B cell (primary cell): ENCODE measurements at regions not wholly inside any gene's neighbourhood (a gene's known extent, or its start where the extent isn't known, plus 50 kb on each side); places are given as distances from the start of the nearest gene placed in this dataset.
"Not testable (repeated sequence)": the region's sequence is repeated elsewhere in the genome, so short reads cannot be mapped to it uniquely, and the experiment has no call there.

Source experiments
- ATAC-seq: fragments of 200-7000 bp; cut with Tn5 transposase; one replicate; pipeline ENCODE4 v1.10.0; 2021; ENCODE audit warnings: low read depth, mild to moderate bottlenecking, moderate number of reproducible peaks, moderate library complexity
- CTCF ChIA-PET: fragments of 350-600 bp; sonication (Branson Sonifier 250); formaldehyde crosslinking; loops from one replicate; lab custom pipeline; 2021; ENCODE audit warnings: antibody characterized with exemption, inconsistent platforms; lab: Charles Lee
- POLR2A ChIA-PET: fragments of 350-600 bp; sonication (Branson Sonifier 250); formaldehyde crosslinking; loops from one replicate; lab custom pipeline; 2021; ENCODE audit warnings: antibody characterized with exemption; lab: Charles Lee
- DNase-seq: peaks from one replicate; pipeline ENCODE4 v3.0.0; 2013
- H2AFZ ChIP-seq: 2 replicates; pipeline ENCODE4 v1.6.1; 2012; ENCODE audit warnings: mild to moderate bottlenecking, low read depth, low read length; ENCODE audit not compliant: insufficient read depth, poor library complexity, severe bottlenecking
- H3K27ac ChIP-seq, 2 donors: 1 replicate in 1 of 2; 2 replicates in 1 of 2; pipeline ENCODE4 v1.5.1; 2012 to 2013; ENCODE audit warnings: low read length in 2 of 2, mild to moderate bottlenecking in 2 of 2, moderate library complexity in 1 of 2
- H3K27me3 ChIP-seq, 4 experiments: fragments of 200-600 bp in 1 of 4; sonication (generic) in 1 of 4; replicated peaks in 1 of 4; 1 replicate in 2 of 4; 2 replicates in 2 of 4; pipeline versions ENCODE4 v1.6.1 to v1.7.0; 2013 to 2016; ENCODE audit warnings: low read length in 3 of 4, mild to moderate bottlenecking in 2 of 4, mixed read lengths in 1 of 4, moderate library complexity in 1 of 4; ENCODE audit not compliant: insufficient read depth in 4 of 4, control insufficient read depth in 3 of 4; ENCODE audit errors: control extremely low read depth in 1 of 4
- H3K36me3 ChIP-seq, 2 experiments: replicated peaks in 1 of 2; 1 replicate in 1 of 2; 2 replicates in 1 of 2; pipeline versions ENCODE4 v1.6.1 to v1.7.1; 2013; ENCODE audit warnings: low read length in 1 of 2; ENCODE audit not compliant: insufficient read depth in 2 of 2, control insufficient read depth in 1 of 2; ENCODE audit errors: control extremely low read depth in 1 of 2, extremely low read depth in 1 of 2
- H3K4me1 ChIP-seq, 2 donors: fragments of 200-600 bp in 1 of 2; sonication (generic) in 1 of 2; 1 replicate in 1 of 2; 2 replicates in 1 of 2; pipeline versions ENCODE4 v1.5.1 to v1.6.1; 2013 to 2017; ENCODE audit warnings: low read length in 2 of 2; ENCODE audit not compliant: control insufficient read depth in 2 of 2, insufficient read depth in 2 of 2
- H3K4me2 ChIP-seq: replicated peaks from 2 replicates; pipeline ENCODE3; 2012; ENCODE audit warnings: mild to moderate bottlenecking, low read depth, low read length; ENCODE audit not compliant: poor library complexity, severe bottlenecking
- H3K4me3 ChIP-seq, 5 experiments: fragments of 200-600 bp in 1 of 5; sonication (generic) in 1 of 5; 1 replicate in 3 of 5; 2 replicates in 2 of 5; pipeline versions ENCODE4 v1.5.1 to v1.7.0; 2011 to 2016; ENCODE audit warnings: low read length in 4 of 5, mild to moderate bottlenecking in 4 of 5, low read depth in 2 of 5, control low read depth in 1 of 5, moderate library complexity in 1 of 5; ENCODE audit not compliant: insufficient read depth in 1 of 5; ENCODE audit errors: control extremely low read depth in 1 of 5, extremely low read depth in 1 of 5
- H3K79me2 ChIP-seq: fragments of 200-600 bp; sonication (generic); one replicate; pipeline ENCODE4 v1.6.0; 2016; ENCODE audit warnings: low read length; ENCODE audit not compliant: control insufficient read depth, insufficient read depth
- H3K9ac ChIP-seq: fragments of 200-600 bp; sonication (generic); 2 replicates; pipeline ENCODE4 v1.6.1; 2017; ENCODE audit warnings: mild to moderate bottlenecking, low read length, moderate library complexity
- H3K9me3 ChIP-seq, 3 donors: one replicate each; pipeline versions ENCODE4 v1.6.1 to v1.7.1; 2013; ENCODE audit warnings: low read length in 2 of 3; ENCODE audit not compliant: control insufficient read depth in 2 of 3, insufficient read depth in 1 of 3; ENCODE audit errors: control extremely low read depth in 1 of 3
- H4K20me1 ChIP-seq: 2 replicates; pipeline ENCODE4 v1.6.0; 2012; ENCODE audit warnings: mild to moderate bottlenecking, low read length; ENCODE audit not compliant: insufficient read depth, control insufficient read depth, poor library complexity, severe bottlenecking
- H3K27ac Mint-ChIP-seq: one replicate; pipeline ENCODE4 v1.8.0; 2021; ENCODE audit warnings: mixed read lengths
- H3K27me3 Mint-ChIP-seq: one replicate; pipeline ENCODE4 v1.8.0; 2021; ENCODE audit warnings: mixed read lengths
- H3K4me1 Mint-ChIP-seq: one replicate; pipeline ENCODE4 v1.8.0; 2021; ENCODE audit warnings: mixed read lengths
- H3K4me3 Mint-ChIP-seq: one replicate; pipeline ENCODE4 v1.8.0; 2021; ENCODE audit warnings: mixed read lengths
- H3K9me3 Mint-ChIP-seq: one replicate; pipeline ENCODE4 v1.8.0; 2022; ENCODE audit warnings: mixed read lengths; ENCODE audit not compliant: insufficient read depth
- WGBS: methylation state at CpG from one replicate; pipeline ENCODE4 v1.1.5; 2013; ENCODE audit warnings: missing lambda C conversion rate; ENCODE audit not compliant: insufficient coverage; 5-methylcytosine and 5-hydroxymethylcytosine counted together
- intact Hi-C: fragments of 100-400 bp; cut with micrococcal nuclease; formaldehyde crosslinking; loops from one replicate; pipeline ENCODE4 v1.10.0; 2022
- TF ChIP-seq, protein P1 (sequence below): fragments of 200-600 bp; IDR thresholded peaks from one replicate; pipeline ENCODE4 v1.8.0; 2022; ENCODE audit warnings: antibody characterized with exemption, mild to moderate bottlenecking

DNA sequence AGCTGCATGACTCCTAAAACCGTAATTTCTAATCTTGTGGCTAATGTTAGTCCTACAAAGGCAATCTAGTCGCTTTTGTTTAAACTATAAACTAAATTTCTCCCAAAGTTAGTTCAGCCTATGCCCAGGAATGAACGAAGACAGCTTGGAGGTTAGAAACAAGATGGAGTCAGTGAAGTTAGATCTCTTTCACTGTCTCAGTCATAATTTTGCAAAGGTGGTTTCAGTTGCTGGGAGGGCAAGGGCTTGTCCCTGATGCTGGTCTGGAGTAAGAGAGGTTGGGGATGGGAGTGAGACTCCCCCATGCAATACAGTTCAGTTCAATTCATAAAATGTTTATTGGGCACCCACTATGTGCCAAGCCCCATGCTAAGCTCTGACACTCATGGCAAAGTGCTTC, 362.1 kb downstream of the TYW1 start:
- H3K4me2 ChIP-seq, H3K9me3 Mint-ChIP-seq, H3K79me2 ChIP-seq, ATAC-seq, H3K4me1 Mint-ChIP-seq, H3K4me3 Mint-ChIP-seq, H3K36me3 ChIP-seq, intact Hi-C loops, DNase-seq, H2AFZ ChIP-seq, CTCF ChIA-PET, H3K27me3 ChIP-seq, H3K4me3 ChIP-seq, H4K20me1 ChIP-seq, POLR2A ChIA-PET, H3K9ac ChIP-seq, H3K27ac ChIP-seq, H3K27ac Mint-ChIP-seq, H3K4me1 ChIP-seq, H3K27me3 Mint-ChIP-seq: not testable (repeated sequence)
- no CpG with 5 or more reads among the region's 3 CpGs for WGBS
- peaks cover 0 to 34% (median 7%) of the 10 kb centered on the region in 3 donors for H3K9me3 ChIP-seq

- WGBS: 100% methylated on average over 2 of the region's 3 CpGs
- ATAC-seq (no peak), DNase-seq (no peak)
- Histone ChIP-seq H3K9me3 (peaks cover 0 to 34% (median 7%) of the 10 kb centered on the region in 3 donors), H3K9ac (no peak overlapping the region), H4K20me1 (no peaks in the 10 kb centered on the region), H3K36me3 (no peaks in the 10 kb centered on the region), H3K79me2 (no peaks in the 10 kb centered on the region), H3K4me1 (no peaks in the 10 kb centered on the region), H3K4me3 (no peak overlapping the region), H2AFZ (no peak overlapping the region), H3K27me3 (no peaks in the 10 kb centered on the region), H3K4me2 (no peak overlapping the region), H3K27ac (no peak overlapping the region)
- intact Hi-C loops: no loop called here
- ChIA-PET POLR2A (no interaction called here), CTCF (interaction anchor here (1.2 kb wide), 1 partner anchor 11 kb away, joined by 4 read pairs; no protein-coding TSS in a partner anchor)
- no peak overlapping the region for H3K27ac Mint-ChIP-seq
- H3K4me1 Mint-ChIP-seq: no peaks in the 10 kb centered on the region
- H3K4me3 Mint-ChIP-seq: no peak overlapping the region
- H3K9me3 Mint-ChIP-seq: peaks cover 2% of the 10 kb centered on the region
- H3K27me3 Mint-ChIP-seq: no peaks in the 10 kb centered on the region
- TF ChIP-seq, protein P1, sequence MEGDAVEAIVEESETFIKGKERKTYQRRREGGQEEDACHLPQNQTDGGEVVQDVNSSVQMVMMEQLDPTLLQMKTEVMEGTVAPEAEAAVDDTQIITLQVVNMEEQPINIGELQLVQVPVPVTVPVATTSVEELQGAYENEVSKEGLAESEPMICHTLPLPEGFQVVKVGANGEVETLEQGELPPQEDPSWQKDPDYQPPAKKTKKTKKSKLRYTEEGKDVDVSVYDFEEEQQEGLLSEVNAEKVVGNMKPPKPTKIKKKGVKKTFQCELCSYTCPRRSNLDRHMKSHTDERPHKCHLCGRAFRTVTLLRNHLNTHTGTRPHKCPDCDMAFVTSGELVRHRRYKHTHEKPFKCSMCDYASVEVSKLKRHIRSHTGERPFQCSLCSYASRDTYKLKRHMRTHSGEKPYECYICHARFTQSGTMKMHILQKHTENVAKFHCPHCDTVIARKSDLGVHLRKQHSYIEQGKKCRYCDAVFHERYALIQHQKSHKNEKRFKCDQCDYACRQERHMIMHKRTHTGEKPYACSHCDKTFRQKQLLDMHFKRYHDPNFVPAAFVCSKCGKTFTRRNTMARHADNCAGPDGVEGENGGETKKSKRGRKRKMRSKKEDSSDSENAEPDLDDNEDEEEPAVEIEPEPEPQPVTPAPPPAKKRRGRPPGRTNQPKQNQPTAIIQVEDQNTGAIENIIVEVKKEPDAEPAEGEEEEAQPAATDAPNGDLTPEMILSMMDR: no peak
Observed at GRCh38 chr7:67359900-67360299, 363.3 kb downstream of the TYW1 start.
